ENCODE measurements at regions not wholly inside any gene's neighbourhood (a gene's known extent, or its start where the extent isn't known, plus 50 kb on each side); places are given as distances from the start of the nearest gene placed in this dataset.
A peak's percentile ranks its signal among the peaks of the same experiment; 100 is the strongest.
"Not testable (repeated sequence)": the region's sequence is repeated elsewhere in the genome, so short reads cannot be mapped to it uniquely, and the experiment has no call there.

GRCh38 chr5:57937501-57938173, 455.0 kb upstream of the ACTBL2 start:
- no peak for DNase-seq

DNA sequence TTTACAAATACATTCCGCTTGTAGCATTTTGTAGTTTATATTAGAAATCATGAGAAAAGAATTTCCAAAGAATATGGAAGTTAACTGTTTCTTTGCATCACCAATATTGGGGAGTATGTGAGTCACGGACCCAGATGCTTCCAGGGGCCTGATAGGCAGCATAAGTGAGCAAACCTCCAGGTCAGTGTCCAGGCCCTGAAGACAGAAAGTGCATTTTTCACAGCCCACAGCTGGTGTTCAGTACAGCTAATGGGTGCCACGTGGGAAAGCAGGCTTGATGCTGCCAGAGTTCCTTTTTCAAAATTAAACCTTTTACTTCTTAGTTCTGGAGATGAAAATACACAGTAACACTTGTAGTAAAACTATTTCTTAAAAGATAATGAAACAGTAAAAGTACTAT, 454.4 kb upstream of the ACTBL2 start:
- DNase-seq = no peak

DNA sequence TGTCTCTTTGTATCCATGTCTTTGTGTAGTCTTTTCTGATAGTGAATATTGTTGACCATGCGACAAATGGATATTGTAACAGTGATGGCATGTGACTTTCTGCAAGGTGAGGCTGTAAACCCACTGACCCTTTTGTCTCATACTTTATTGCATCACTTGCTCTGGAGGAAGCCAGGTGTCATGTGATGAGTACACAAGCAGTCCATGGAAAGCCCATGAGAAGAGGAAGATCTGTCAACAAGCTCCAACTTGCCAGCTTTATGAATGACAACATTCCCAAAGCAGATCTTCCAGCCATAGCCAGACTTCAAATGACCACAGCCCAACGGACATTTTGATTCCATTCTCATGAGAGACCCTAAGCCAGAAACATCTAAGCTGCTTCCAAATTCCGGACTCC, 450.1 kb upstream of the ACTBL2 start:
- no peak for DNase-seq

GRCh38 chr5:57931807-57932206, 449.2 kb upstream of the ACTBL2 start:
- DNase-seq = peak; percentile 14 to 27

DNA sequence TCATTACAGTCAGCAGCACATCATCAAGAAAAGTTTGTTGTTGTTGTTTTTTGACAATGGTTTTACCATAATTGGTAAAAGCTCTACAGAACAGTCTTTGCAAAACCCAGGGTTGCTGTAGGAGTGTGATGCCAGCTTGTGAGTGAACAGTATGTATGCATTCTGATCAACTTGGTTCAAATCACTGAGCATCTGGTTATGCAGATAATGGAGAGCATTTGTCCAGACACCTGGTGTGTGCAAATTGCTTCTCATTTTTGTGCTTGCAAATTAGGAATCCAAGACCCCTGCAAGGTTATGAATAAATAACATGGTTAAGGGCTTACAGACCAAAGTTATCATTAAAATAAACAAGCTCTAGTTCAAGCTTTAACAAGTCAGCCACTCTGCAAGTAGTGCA, 448.7 kb upstream of the ACTBL2 start:
- DNase-seq = no peak

DNA sequence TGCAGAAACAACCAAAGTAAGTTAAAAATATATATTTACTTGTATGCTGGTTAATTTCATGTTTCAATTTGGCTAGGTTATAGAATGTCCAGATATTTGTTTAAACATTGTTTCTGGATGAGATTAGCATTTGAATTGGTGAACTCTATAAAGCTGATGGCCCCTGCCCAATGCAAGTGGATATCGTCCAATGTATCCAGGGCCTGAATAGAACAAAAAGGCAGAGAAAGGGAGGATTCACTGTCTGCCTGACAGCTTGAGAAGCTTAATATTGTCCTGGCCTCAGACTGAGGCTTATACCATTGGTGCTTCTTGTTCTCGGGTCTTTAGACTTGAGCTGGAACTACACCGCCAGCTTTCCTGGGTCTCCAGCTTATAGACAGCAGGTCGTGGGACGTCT, 446.7 kb upstream of the ACTBL2 start:
- DNase-seq = no peak

- DNase-seq = not testable (repeated sequence)
Measured at GRCh38 chr5:57923094-57923493, 440.5 kb upstream of the ACTBL2 start.

- no peak for DNase-seq
Measured at GRCh38 chr5:57917004-57917403, 434.4 kb upstream of the ACTBL2 start.

- no peak for DNase-seq
Measured at GRCh38 chr5:57915536-57915935, 432.9 kb upstream of the ACTBL2 start.

GRCh38 chr5:57911438-57911837, 428.8 kb upstream of the ACTBL2 start:
- no peak for DNase-seq

- no peak for DNase-seq
Measured at GRCh38 chr5:57906671-57907070, 424.1 kb upstream of the ACTBL2 start.

DNA sequence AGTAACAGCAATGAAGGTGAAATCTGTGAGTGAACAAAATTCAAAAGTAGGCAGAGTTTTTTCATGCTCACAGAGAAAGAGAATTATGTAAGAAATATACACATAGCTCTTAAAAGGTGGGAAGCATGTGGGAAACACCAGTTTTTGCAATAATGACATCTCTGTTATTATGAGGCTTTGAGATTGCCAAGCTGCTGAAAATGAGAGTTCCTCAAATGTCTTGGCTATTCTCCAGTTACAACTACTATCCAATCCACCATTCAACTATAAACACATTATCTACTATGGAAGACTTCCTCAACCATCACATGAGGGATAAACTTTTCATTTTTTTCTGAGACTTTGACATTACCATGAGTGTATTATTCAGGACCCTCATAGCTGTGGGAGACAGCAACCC, 420.8 kb upstream of the ACTBL2 start:
- no peak for DNase-seq

DNA sequence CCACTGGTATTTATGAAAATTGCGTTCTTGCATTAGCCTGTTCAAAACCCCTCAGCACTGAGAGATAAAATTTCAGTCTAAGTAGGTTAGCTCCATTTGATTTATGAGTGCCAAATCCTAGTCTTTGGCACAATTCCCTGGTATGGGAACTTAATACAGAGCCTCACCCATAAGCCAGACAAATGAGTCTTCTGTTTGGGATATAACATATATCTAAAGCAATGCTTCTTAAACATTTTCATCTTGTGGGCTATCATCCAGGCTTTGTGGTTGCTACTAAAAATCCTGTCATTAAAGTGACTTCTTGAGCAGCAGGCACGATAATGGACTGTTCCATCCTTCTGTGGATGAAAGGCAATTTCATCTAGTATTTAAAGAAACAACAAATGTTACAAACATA, 419.5 kb upstream of the ACTBL2 start:
- DNase-seq = no peak

- no peak for DNase-seq
Measured at GRCh38 chr5:57900381-57900944, 417.9 kb upstream of the ACTBL2 start.

DNA sequence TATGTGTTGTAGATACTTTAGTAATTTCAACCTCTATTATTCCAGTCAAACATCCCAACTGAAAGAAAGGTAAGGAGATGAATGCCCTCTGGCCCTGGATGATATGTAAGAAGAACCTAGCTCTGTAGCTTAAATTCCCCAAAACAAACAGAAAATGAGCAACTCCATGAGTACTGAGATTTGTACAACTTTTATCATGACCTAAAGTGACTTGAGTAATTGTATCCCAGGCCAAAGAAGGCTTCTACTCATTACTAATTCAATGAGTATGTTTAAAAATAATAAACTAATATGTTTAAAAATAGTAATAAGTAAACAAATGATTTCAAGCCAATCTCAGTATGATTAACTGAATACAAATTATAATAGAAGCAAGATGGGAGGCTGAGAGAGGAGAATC, 414.0 kb upstream of the ACTBL2 start:
- DNase-seq = no peak

DNA sequence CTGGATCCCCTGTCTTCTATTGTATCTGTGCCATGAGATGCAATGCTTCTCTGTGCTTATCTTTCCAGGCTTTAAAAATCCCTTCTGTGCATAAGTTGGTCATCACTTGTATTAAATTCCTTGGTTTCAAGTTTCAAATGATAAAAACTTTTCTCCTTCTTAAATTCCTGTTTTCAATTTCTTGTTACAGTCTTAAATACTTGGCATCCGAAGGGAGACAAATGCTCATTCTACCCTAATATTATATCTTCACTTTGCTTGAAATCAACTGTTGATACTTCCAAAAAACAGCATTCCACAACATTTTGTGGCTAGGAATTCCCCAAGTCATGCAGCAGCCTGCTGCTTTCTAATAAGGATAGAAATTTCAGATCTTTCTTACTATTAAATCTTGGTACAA, 413.2 kb upstream of the ACTBL2 start:
- no peak for DNase-seq

DNA sequence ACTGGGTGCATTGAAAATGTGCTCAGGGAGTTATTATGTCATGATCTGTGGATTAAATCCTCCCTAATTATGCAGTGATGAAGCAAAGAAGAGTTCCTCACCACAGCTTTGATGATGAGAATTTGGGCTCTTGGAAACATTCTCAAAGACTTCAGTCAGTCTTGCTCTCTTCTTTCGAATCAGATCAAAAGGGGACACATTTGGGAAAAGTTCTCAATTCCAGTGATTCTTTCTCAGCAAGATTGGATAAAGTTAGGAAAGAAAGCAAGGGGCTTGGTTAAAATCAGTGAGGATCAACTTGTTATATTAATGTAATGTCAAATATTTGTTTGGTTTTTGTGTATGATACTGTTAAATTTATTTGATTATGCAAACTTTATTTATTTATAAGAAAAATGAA, 411.3 kb upstream of the ACTBL2 start:
- no peak for DNase-seq

- DNase-seq = no peak
Measured at GRCh38 chr5:57891443-57891842, 408.8 kb upstream of the ACTBL2 start.

GRCh38 chr5:57889558-57889957, 406.9 kb upstream of the ACTBL2 start:
- no peak for DNase-seq

GRCh38 chr5:57887851-57888621, 405.4 kb upstream of the ACTBL2 start:
- peak in 1 of 2 donors; percentile 16 for DNase-seq

- DNase-seq = no peak
Measured at GRCh38 chr5:57884346-57885102, 401.9 kb upstream of the ACTBL2 start.

DNA sequence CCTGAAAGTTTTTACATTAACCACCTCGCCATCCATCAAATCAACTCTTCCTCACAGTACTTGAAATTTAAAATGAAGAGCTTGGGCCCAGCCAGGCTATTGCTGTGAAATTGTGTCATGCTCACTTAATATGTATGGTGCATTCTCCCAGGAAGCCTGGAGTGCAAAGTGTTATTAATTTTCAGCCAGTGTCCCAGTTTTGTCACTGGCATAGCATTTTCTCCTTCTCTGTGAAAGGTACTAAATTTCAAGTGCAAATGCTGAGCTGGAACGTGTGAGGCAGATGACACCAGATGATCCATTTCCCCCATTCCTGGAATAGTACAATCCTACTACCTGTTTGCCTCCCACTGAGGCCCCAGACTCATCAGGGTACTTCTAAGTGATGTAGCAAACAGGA, 397.6 kb upstream of the ACTBL2 start:
- DNase-seq = no peak

- DNase-seq = no peak
Measured at GRCh38 chr5:57878301-57878722, 395.7 kb upstream of the ACTBL2 start.
